Stimulated activated CD4-positive, alpha-beta T cell treated with anti-CD3 and anti-CD28 coated beads, Interleukin-15, amount 100 ng/mL, for 48 hours (primary cell): ENCODE measurements at regions not wholly inside any gene's neighbourhood (a gene's known extent, or its start where the extent isn't known, plus 50 kb on each side); places are given as distances from the start of the nearest gene placed in this dataset.

Source experiments
- DNase-seq, 2 donors: peaks; one replicate each; pipeline ENCODE4 v3.0.0-alpha.2; 2020; ENCODE audit warnings: low read depth in 2 of 2

GRCh38 chr6:54440549-54440948, 132.3 kb downstream of the TINAG start:
- no peak for DNase-seq

- no peak for DNase-seq
Measured at GRCh38 chr6:54441020-54441419, 132.8 kb downstream of the TINAG start.

- no peak for DNase-seq
Measured at GRCh38 chr6:54441687-54442248, 133.5 kb downstream of the TINAG start.

GRCh38 chr6:54445207-54445606, 137.0 kb downstream of the TINAG start:
- DNase-seq = no peak

GRCh38 chr6:54448617-54449016, 140.4 kb downstream of the TINAG start:
- DNase-seq = no peak

GRCh38 chr6:54451516-54451915, 143.3 kb downstream of the TINAG start:
- DNase-seq = no peak

- no peak for DNase-seq
Measured at GRCh38 chr6:54463354-54464024, 155.2 kb downstream of the TINAG start.

- no peak for DNase-seq
Measured at GRCh38 chr6:54465649-54466300, 157.5 kb downstream of the TINAG start.

- no peak for DNase-seq
Measured at GRCh38 chr6:54467384-54467783, 159.1 kb downstream of the TINAG start.

GRCh38 chr6:54473328-54473727, 165.1 kb downstream of the TINAG start:
- no peak for DNase-seq

GRCh38 chr6:54474898-54475297, 166.7 kb downstream of the TINAG start:
- DNase-seq = no peak

GRCh38 chr6:54481091-54481490, 172.8 kb downstream of the TINAG start:
- no peak for DNase-seq

- DNase-seq = no peak
Measured at GRCh38 chr6:54491431-54491830, 183.2 kb downstream of the TINAG start.

GRCh38 chr6:54493138-54493537, 184.9 kb downstream of the TINAG start:
- DNase-seq = no peak

- no peak for DNase-seq
Measured at GRCh38 chr6:54503144-54503543, 194.9 kb downstream of the TINAG start.

GRCh38 chr6:54515013-54515412, 206.8 kb downstream of the TINAG start:
- DNase-seq = no peak

- DNase-seq = no peak
Measured at GRCh38 chr6:54515713-54516112, 207.5 kb downstream of the TINAG start.

- DNase-seq = no peak
Measured at GRCh38 chr6:54516321-54516720, 208.1 kb downstream of the TINAG start.

GRCh38 chr6:54519161-54519560, 210.9 kb downstream of the TINAG start:
- no peak for DNase-seq

- DNase-seq = no peak
Measured at GRCh38 chr6:54525731-54526130, 217.5 kb downstream of the TINAG start.

- no peak for DNase-seq
Measured at GRCh38 chr6:54533567-54533966, 225.3 kb downstream of the TINAG start.

GRCh38 chr6:54535568-54535967, 227.3 kb downstream of the TINAG start:
- no peak for DNase-seq

- no peak for DNase-seq
Measured at GRCh38 chr6:54541541-54541940, 233.3 kb downstream of the TINAG start.
